Endothelial cell of umbilical vein (primary cell): ENCODE measurements at regions not wholly inside any gene's neighbourhood (a gene's known extent, or its start where the extent isn't known, plus 50 kb on each side); places are given as distances from the start of the nearest gene placed in this dataset.

Experiments used
- BruUV-seq: library from RNA; stranded (reverse); fragments of 400-500 nt; replicated peaks from 2 replicates; lab custom pipeline; 2021; lab: Mats Ljungman, UMichigan
- CTCF ChIA-PET: fragments of 300-600, 350-600 bp; sonication (Branson Sonifier 250); formaldehyde crosslinking; loops from one replicate; lab custom pipeline; 2021; ENCODE audit warnings: antibody characterized with exemption, inconsistent platforms; lab: Charles Lee
- POLR2A ChIA-PET: fragments of 300-600, 350-600 bp; sonication (Branson Sonifier 250); formaldehyde crosslinking; loops from one replicate; lab custom pipeline; 2021; ENCODE audit warnings: antibody characterized with exemption, inconsistent platforms; lab: Charles Lee
- DNase-seq: peaks from one replicate; pipeline ENCODE4 v3.0.0-alpha.2; 2011; ENCODE audit warnings: low read depth, low spot score
- FAIRE-seq: peaks from 2 replicates; lab custom pipeline; 2011; peaks lifted over from hg19 to GRCh38; lab: Jason Lieb, UNC
- H2AFZ ChIP-seq: 2 replicates; pipeline ENCODE4 v1.6.0; 2012; ENCODE audit warnings: low read depth, low read length, control low read depth, inconsistent platforms
- H3K27ac ChIP-seq: 2 replicates; pipeline ENCODE4 v1.5.1; 2011; ENCODE audit warnings: low read depth, mild to moderate bottlenecking, control low read depth, low read length, moderate library complexity; ENCODE audit not compliant: insufficient read depth
- H3K27me3 ChIP-seq, 2 experiments: 2 replicates each; pipeline versions ENCODE4 v1.6.0 to v1.6.1; 2011; ENCODE audit warnings: low read length in 2 of 2, mixed read lengths in 1 of 2; ENCODE audit not compliant: control insufficient read depth in 2 of 2, insufficient read depth in 2 of 2
- H3K36me3 ChIP-seq, 2 experiments: 2 replicates in 1 of 2; 3 replicates in 1 of 2; pipeline ENCODE4 v1.5.1; 2011; ENCODE audit warnings: low read length in 2 of 2, mild to moderate bottlenecking in 1 of 2, moderate library complexity in 1 of 2; ENCODE audit not compliant: control insufficient read depth in 2 of 2, insufficient read depth in 2 of 2; ENCODE audit errors: extremely low read depth in 1 of 2
- H3K4me1 ChIP-seq: 3 replicates; pipeline ENCODE4 v1.5.1; 2011; ENCODE audit warnings: mild to moderate bottlenecking, low read length; ENCODE audit not compliant: control insufficient read depth, insufficient read depth; ENCODE audit errors: extremely low read depth
- H3K4me2 ChIP-seq: 2 replicates; pipeline ENCODE4 v1.6.1; 2011; ENCODE audit warnings: low read length, control low read depth, mixed read lengths; ENCODE audit not compliant: insufficient read depth
- H3K4me3 ChIP-seq, 3 experiments: fragments of 200-600 bp in 1 of 3; sonication (generic), shearing (Covaris generic) in 1 of 3; replicated peaks in 1 of 3; 2 replicates each; pipeline ENCODE4 v1.5.1; 2011 to 2016; ENCODE audit warnings: control low read depth in 3 of 3, low read length in 3 of 3, mild to moderate bottlenecking in 2 of 3, inconsistent platforms in 1 of 3, low read depth in 1 of 3, moderate library complexity in 1 of 3; ENCODE audit not compliant: insufficient read depth in 1 of 3
- H3K79me2 ChIP-seq: 2 replicates; pipeline ENCODE4 v1.6.0; 2012; ENCODE audit warnings: low read length, inconsistent platforms; ENCODE audit not compliant: control insufficient read depth, insufficient read depth
- H3K9ac ChIP-seq: replicated peaks from 2 replicates; pipeline ENCODE3; 2011; ENCODE audit warnings: low read length, control low read depth; ENCODE audit not compliant: insufficient read depth; ENCODE audit errors: extremely low read depth
- H3K9me1 ChIP-seq: replicated peaks from 3 replicates; pipeline ENCODE4 v1.6.0; 2011; ENCODE audit warnings: mild to moderate bottlenecking, low read length; ENCODE audit not compliant: control insufficient read depth, insufficient read depth; ENCODE audit errors: extremely low read depth
- H3K9me3 ChIP-seq: replicated peaks from 2 replicates; pipeline ENCODE4 v1.5.1; 2012; ENCODE audit warnings: low read length, inconsistent platforms; ENCODE audit not compliant: control insufficient read depth, insufficient read depth
- H4K20me1 ChIP-seq: replicated peaks from 2 replicates; pipeline ENCODE3; 2011; ENCODE audit warnings: mild to moderate bottlenecking, low read length; ENCODE audit not compliant: control insufficient read depth, insufficient read depth; ENCODE audit errors: extremely low read depth
- CTCF ChIP-seq, 2 donors: IDR thresholded peaks; 1 replicate in 1 of 2; 2 replicates in 1 of 2; pipeline ENCODE4 v1.5.1; 2011; ENCODE audit warnings: low read length in 2 of 2, mild to moderate bottlenecking in 2 of 2, moderate library complexity in 2 of 2, control low read depth in 1 of 2, inconsistent platforms in 1 of 2, low read depth in 1 of 2; ENCODE audit not compliant: insufficient read depth in 1 of 2; ENCODE audit errors: extremely low read depth in 1 of 2
- EZH2 ChIP-seq: IDR thresholded peaks from 2 replicates; pipeline ENCODE4 v1.6.1; 2012; ENCODE audit warnings: borderline replicate concordance, low read depth, mild to moderate bottlenecking, moderate library complexity, low read length, inconsistent platforms; ENCODE audit not compliant: severe bottlenecking
- GATA2 ChIP-seq: IDR thresholded peaks from 2 replicates; pipeline ENCODE4 v1.7.0; 2011; ENCODE audit warnings: low read depth, mild to moderate bottlenecking, moderate library complexity, mixed read lengths, low read length; ENCODE audit not compliant: insufficient read length, insufficient read depth
- JUN ChIP-seq: IDR thresholded peaks from 2 replicates; pipeline ENCODE4 v1.6.1; 2011; ENCODE audit warnings: borderline replicate concordance, low read depth; ENCODE audit not compliant: insufficient read length, insufficient read depth
- MAX ChIP-seq: IDR thresholded peaks from 2 replicates; pipeline ENCODE4 v1.6.1; 2011; ENCODE audit not compliant: insufficient read depth, insufficient read length
- MYC ChIP-seq: IDR thresholded peaks from one replicate; pipeline ENCODE4 v1.6.1; 2011; ENCODE audit warnings: mild to moderate bottlenecking, low read depth, low read length
- POLR2A ChIP-seq: IDR thresholded peaks from 2 replicates; pipeline ENCODE4 v1.6.1; 2012; ENCODE audit warnings: low read depth, mild to moderate bottlenecking, control low read depth, low read length
- POLR2AphosphoS5 ChIP-seq: IDR thresholded peaks from 2 replicates; pipeline ENCODE4 v1.6.1; 2012; ENCODE audit warnings: low read depth, mild to moderate bottlenecking, control low read depth, low read length, moderate library complexity; ENCODE audit not compliant: insufficient read depth
- dilution Hi-C: fragments of 300-500 bp; cut with MboI; formaldehyde crosslinking; loops from one replicate; pipeline ENCODE4 v1.15.0; 2019; ENCODE audit warnings: low sequenced_read_pairs; ENCODE audit not compliant: extremely low pct_ligation_motif_present
- intact Hi-C: fragments of 100-400 bp; cut with micrococcal nuclease; formaldehyde crosslinking; loops from one replicate; pipeline ENCODE4 v1.10.0; 2022

DNA sequence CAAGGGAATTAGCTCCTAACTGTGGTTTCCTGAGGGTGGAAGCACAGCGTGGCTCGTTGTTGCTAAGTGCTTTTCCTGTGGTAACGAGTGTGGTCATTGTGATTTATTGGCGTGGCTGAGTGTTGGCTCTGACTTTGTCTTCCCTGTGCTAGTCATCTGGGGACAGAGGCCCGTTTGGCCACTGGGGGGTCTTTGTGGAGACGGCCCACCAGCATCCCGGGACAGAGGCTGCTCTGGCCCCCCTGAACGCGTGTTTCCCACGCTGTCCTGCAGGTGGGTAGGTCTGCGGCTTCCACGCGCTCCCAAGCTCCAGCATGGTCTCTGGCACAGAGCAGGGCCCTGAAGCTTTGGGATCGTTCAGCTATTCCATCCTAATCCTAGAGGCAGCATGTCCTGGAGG lies 1040.0 kb downstream of the TBC1D22A start:
- no peaks in the 10 kb centered on the region for H3K4me1 ChIP-seq
- no peak overlapping the region for H2AFZ ChIP-seq
- CTCF ChIA-PET, result no interaction called here
- FAIRE-seq (no peak), DNase-seq (no peak)
- H3K4me3 ChIP-seq, result no peak overlapping the region
- no TSS peak for BruUV-seq
- H3K36me3 ChIP-seq, result no peaks in the 10 kb centered on the region
- H4K20me1 ChIP-seq, result no peaks in the 10 kb centered on the region
- H3K9me3 ChIP-seq, result peaks cover 2% of the 10 kb centered on the region
- H3K9ac ChIP-seq, result no peak overlapping the region
- no peaks in the 10 kb centered on the region for H3K79me2 ChIP-seq
- no peaks in the 10 kb centered on the region for H3K27me3 ChIP-seq
- no peaks in the 10 kb centered on the region for H3K9me1 ChIP-seq
- no peak overlapping the region for H3K27ac ChIP-seq
- intact Hi-C loops, result no loop called here
- dilution Hi-C loops, result no loop called here
- TF ChIP-seq MYC (no peak), JUN (no peak), GATA2 (no peak), EZH2 (no peak), CTCF (IDR thresholded peaks at IDR 0.05; ENCODE audit: extremely low read depth in 1 of 2, insufficient read depth in 1 of 2, low read depth in 1 of 2, low read length in 2 of 2) (no peak), POLR2AphosphoS5 (no peak), POLR2A (no peak), MAX (no peak)
- POLR2A ChIA-PET, result no interaction called here
- H3K4me2 ChIP-seq, result no peak overlapping the region
